ENCODE measurements at regions not wholly inside any gene's neighbourhood (a gene's known extent, or its start where the extent isn't known, plus 50 kb on each side); places are given as distances from the start of the nearest gene placed in this dataset.
"Not testable (repeated sequence)": the region's sequence is repeated elsewhere in the genome, so short reads cannot be mapped to it uniquely, and the experiment has no call there.

DNA sequence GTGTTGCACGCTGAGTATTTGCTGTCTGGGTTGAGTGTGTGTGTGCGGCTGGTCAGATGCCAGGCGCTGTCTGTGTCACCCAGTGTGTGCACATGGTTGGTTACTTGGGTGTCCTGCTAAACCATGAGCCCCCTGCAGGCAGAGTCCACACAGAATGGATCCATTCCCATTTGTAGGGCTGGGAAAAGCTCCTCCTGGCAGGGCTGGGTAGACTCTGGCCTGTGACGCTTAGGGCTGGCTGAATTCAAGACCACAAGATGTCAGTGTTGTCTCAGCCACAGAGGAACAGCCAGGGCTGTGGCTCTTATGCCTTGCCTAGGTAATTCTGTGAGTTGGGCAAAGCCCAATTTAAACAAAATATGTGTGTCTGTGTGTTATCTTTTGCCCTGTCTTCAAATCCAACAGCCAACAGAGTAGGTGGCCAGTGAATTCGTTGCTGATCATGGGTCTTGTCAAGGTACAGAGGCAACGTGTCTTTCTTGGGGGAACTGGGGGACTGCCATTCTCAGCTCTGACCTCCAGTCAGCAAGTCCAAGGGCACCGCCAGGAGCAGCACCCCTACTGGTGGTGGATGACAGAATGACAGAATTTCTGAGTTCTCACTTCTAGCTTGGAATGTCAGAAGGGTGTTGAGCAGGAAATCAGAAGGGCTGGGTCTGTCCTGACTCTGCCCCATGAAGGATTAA lies 285.1 kb downstream of the CCSER2 start:
- TF ChIP-seq FOXM1 (IDR thresholded peaks at IDR 0.05; ENCODE audit: borderline replicate concordance) = no peak
- ChIA-PET POLR2A (no interaction called here), CTCF (interaction anchor here (0.6 to 1.6 kb wide), 9 partner anchors 10 to 1998 kb away, joined by 3 to 9 read pairs (median 3); no protein-coding TSS in a partner anchor)
- peak; percentile 67 for DNase-seq (ENCODE audit: extremely low spot score)

- ChIA-PET CTCF (no interaction called here), POLR2A (no interaction called here)
- TF ChIP-seq SP1 (IDR thresholded peaks at IDR 0.05) = no peak
- TF ChIP-seq FOXA1 (IDR thresholded peaks at IDR 0.05) = no peak
- no peak for TF ChIP-seq ELF4 (IDR thresholded peaks at IDR 0.05)
- TF ChIP-seq FOXK2 (IDR thresholded peaks at IDR 0.05) = no peak
- no peak for TF ChIP-seq CTBP1 (IDR thresholded peaks at IDR 0.05; ENCODE audit: borderline replicate concordance)
- no peak for TF ChIP-seq HDGF (IDR thresholded peaks at IDR 0.05; ENCODE audit: borderline replicate concordance)
- no peak for TF ChIP-seq SUZ12 (IDR thresholded peaks at IDR 0.05)
- no peak for TF ChIP-seq TARDBP (IDR thresholded peaks at IDR 0.05)
- no peak for TF ChIP-seq LEF1 (IDR thresholded peaks at IDR 0.05; ENCODE audit: borderline replicate concordance)
- no peak for TF ChIP-seq BHLHE40 (IDR thresholded peaks at IDR 0.05; ENCODE audit: borderline replicate concordance)
- TF ChIP-seq L3MBTL2 (conservative IDR thresholded peaks at IDR 0.05) = no peak
- TF ChIP-seq PKNOX1 (IDR thresholded peaks at IDR 0.05) = no peak
- no peak for TF ChIP-seq ZNF384 (IDR thresholded peaks at IDR 0.05)
- no peak for TF ChIP-seq NFRKB (IDR thresholded peaks at IDR 0.05)
- DNase-seq (ENCODE audit: extremely low spot score) = no peak
These were observed 298.2 kb downstream of the CCSER2 start for GRCh38 chr10:84626397-84627087.

GRCh38 chr10:84632866-84633265 lies 304.5 kb downstream of the CCSER2 start:
- ChIA-PET POLR2A (no interaction called here), CTCF (no interaction called here)
- no peak for TF ChIP-seq FOXK2 (IDR thresholded peaks at IDR 0.05)
- no peak for TF ChIP-seq ZNF384 (IDR thresholded peaks at IDR 0.05)
- no peak for TF ChIP-seq PKNOX1 (IDR thresholded peaks at IDR 0.05)
- no peak for TF ChIP-seq FOXM1 (IDR thresholded peaks at IDR 0.05; ENCODE audit: borderline replicate concordance)
- TF ChIP-seq SUZ12 (IDR thresholded peaks at IDR 0.05) = no peak
- no peak for TF ChIP-seq L3MBTL2 (conservative IDR thresholded peaks at IDR 0.05)
- no peak for TF ChIP-seq HDGF (IDR thresholded peaks at IDR 0.05; ENCODE audit: borderline replicate concordance)
- DNase-seq (ENCODE audit: extremely low spot score) = no peak

GRCh38 chr10:84634636-84635035 lies 306.2 kb downstream of the CCSER2 start:
- no peak for DNase-seq (ENCODE audit: extremely low spot score)
- ChIA-PET POLR2A (no interaction called here), CTCF (no interaction called here)
- no peak for TF ChIP-seq L3MBTL2 (conservative IDR thresholded peaks at IDR 0.05)

- DNase-seq (ENCODE audit: extremely low spot score); CTCF ChIA-PET; POLR2A ChIA-PET: not testable (repeated sequence)
These were observed 322.2 kb downstream of the CCSER2 start for GRCh38 chr10:84650628-84651027.

- DNase-seq (ENCODE audit: extremely low spot score) = no peak
- ChIA-PET CTCF (interaction anchor here (0.8 kb wide), 1 partner anchor 27 kb away, joined by 3 read pairs; no protein-coding TSS in a partner anchor), POLR2A (no interaction called here)
- TF ChIP-seq ZNF384 (IDR thresholded peaks at IDR 0.05) (no peak), ELF4 (IDR thresholded peaks at IDR 0.05) (no peak), SUZ12 (IDR thresholded peaks at IDR 0.05) (no peak), FOXM1 (IDR thresholded peaks at IDR 0.05; ENCODE audit: borderline replicate concordance) (no peak), PKNOX1 (IDR thresholded peaks at IDR 0.05) (no peak), BHLHE40 (IDR thresholded peaks at IDR 0.05; ENCODE audit: borderline replicate concordance) (no peak), HDGF (IDR thresholded peaks at IDR 0.05; ENCODE audit: borderline replicate concordance) (no peak), LEF1 (IDR thresholded peaks at IDR 0.05; ENCODE audit: borderline replicate concordance) (no peak), TARDBP (IDR thresholded peaks at IDR 0.05) (no peak), NFRKB (IDR thresholded peaks at IDR 0.05) (no peak), SP1 (IDR thresholded peaks at IDR 0.05) (no peak), FOXK2 (IDR thresholded peaks at IDR 0.05) (no peak), FOXA1 (IDR thresholded peaks at IDR 0.05) (no peak), L3MBTL2 (conservative IDR thresholded peaks at IDR 0.05) (no peak), CTBP1 (IDR thresholded peaks at IDR 0.05; ENCODE audit: borderline replicate concordance) (no peak), ARNT (IDR thresholded peaks at IDR 0.05) (no peak)
These were observed 326.3 kb downstream of the CCSER2 start for GRCh38 chr10:84654671-84655070.

GRCh38 chr10:84659027-84659426 lies 330.6 kb downstream of the CCSER2 start:
- no peak for TF ChIP-seq FOXM1 (IDR thresholded peaks at IDR 0.05; ENCODE audit: borderline replicate concordance)
- no peak for TF ChIP-seq L3MBTL2 (conservative IDR thresholded peaks at IDR 0.05)
- TF ChIP-seq SP1 (IDR thresholded peaks at IDR 0.05) = no peak
- TF ChIP-seq LEF1 (IDR thresholded peaks at IDR 0.05; ENCODE audit: borderline replicate concordance) = no peak
- TF ChIP-seq CTBP1 (IDR thresholded peaks at IDR 0.05; ENCODE audit: borderline replicate concordance) = no peak
- TF ChIP-seq SUZ12 (IDR thresholded peaks at IDR 0.05) = no peak
- no peak for TF ChIP-seq NFRKB (IDR thresholded peaks at IDR 0.05)
- no peak for TF ChIP-seq ELF4 (IDR thresholded peaks at IDR 0.05)
- TF ChIP-seq FOXA1 (IDR thresholded peaks at IDR 0.05) = no peak
- no peak for TF ChIP-seq ARNT (IDR thresholded peaks at IDR 0.05)
- ChIA-PET CTCF (no interaction called here), POLR2A (no interaction called here)
- DNase-seq (ENCODE audit: extremely low spot score) = no peak

Data from HEK293T (cell line).